ENCODE measurements at regions not wholly inside any gene's neighbourhood (a gene's known extent, or its start where the extent isn't known, plus 50 kb on each side); places are given as distances from the start of the nearest gene placed in this dataset.
"Not testable (repeated sequence)": the region's sequence is repeated elsewhere in the genome, so short reads cannot be mapped to it uniquely, and the experiment has no call there.

GRCh38 chr6:85856235-85856634 lies 213.5 kb upstream of the SYNCRIP start:
- no peak overlapping the region for H3K27ac Mint-ChIP-seq
- ATAC-seq: no peak
- no peaks in the 10 kb centered on the region for H3K36me3 Mint-ChIP-seq
- no peaks in the 10 kb centered on the region for H3K27me3 Mint-ChIP-seq
- H3K4me3 Mint-ChIP-seq: no peak overlapping the region
- peaks cover 12% of the 10 kb centered on the region for H3K9me3 Mint-ChIP-seq
- no peaks in the 10 kb centered on the region for H3K4me1 Mint-ChIP-seq

GRCh38 chr6:85838351-85839119 lies 195.8 kb upstream of the SYNCRIP start:
- H3K4me1 Mint-ChIP-seq, H3K4me3 Mint-ChIP-seq, H3K36me3 Mint-ChIP-seq, H3K27me3 Mint-ChIP-seq, H3K27ac Mint-ChIP-seq: not testable (repeated sequence)
- peaks cover 18% of the 10 kb centered on the region for H3K9me3 Mint-ChIP-seq
- peak; percentile 50 for ATAC-seq

GRCh38 chr6:85828973-85829372 lies 186.3 kb upstream of the SYNCRIP start:
- Mint-ChIP-seq H3K27me3 (no peaks in the 10 kb centered on the region), H3K4me1 (no peaks in the 10 kb centered on the region), H3K4me3 (no peak overlapping the region), H3K9me3 (peaks cover 24% of the 10 kb centered on the region), H3K27ac (no peak overlapping the region), H3K36me3 (no peaks in the 10 kb centered on the region)
- ATAC-seq: no peak

GRCh38 chr6:85826997-85827396 lies 184.3 kb upstream of the SYNCRIP start:
- ATAC-seq: no peak

GRCh38 chr6:85824329-85824728 lies 181.6 kb upstream of the SYNCRIP start:
- Mint-ChIP-seq H3K4me1 (no peaks in the 10 kb centered on the region), H3K27ac (no peak overlapping the region), H3K36me3 (no peaks in the 10 kb centered on the region), H3K27me3 (no peaks in the 10 kb centered on the region), H3K9me3 (peaks cover 26% of the 10 kb centered on the region), H3K4me3 (no peak overlapping the region)
- ATAC-seq: no peak

More at GRCh38 chr6:85826997-85827396, 184.3 kb upstream of the SYNCRIP start:
- Mint-ChIP-seq H3K27ac (no peak overlapping the region), H3K4me3 (no peak overlapping the region), H3K4me1 (no peaks in the 10 kb centered on the region), H3K9me3 (peaks cover 30% of the 10 kb centered on the region), H3K27me3 (no peaks in the 10 kb centered on the region), H3K36me3 (no peaks in the 10 kb centered on the region)

DNA sequence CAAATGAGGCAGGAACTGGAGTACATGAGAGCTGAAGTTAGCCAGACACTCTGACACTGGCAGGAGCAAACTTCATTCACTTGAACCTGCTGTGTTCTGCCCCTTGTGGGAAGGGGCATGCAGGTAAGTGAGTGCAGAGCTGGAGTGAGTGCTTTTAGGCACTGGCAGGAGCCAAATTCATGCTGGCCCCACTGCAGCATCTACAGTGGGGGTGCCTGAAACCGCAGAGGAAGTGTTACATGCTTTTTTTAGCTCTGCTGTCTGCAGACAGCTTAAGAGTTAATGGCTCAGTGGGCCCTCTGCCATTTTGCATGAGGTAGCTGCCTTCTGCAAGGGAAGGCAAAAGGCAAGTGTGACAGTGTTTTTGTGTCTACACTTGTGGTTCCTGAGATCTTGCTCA lies 167.9 kb upstream of the SYNCRIP start:
- no peak for ATAC-seq
- Mint-ChIP-seq H3K36me3 (peaks cover 5% of the 10 kb centered on the region), H3K4me1 (no peaks in the 10 kb centered on the region), H3K27ac (no peak overlapping the region), H3K27me3 (no peaks in the 10 kb centered on the region), H3K4me3 (no peak overlapping the region), H3K9me3 (peaks cover 10% of the 10 kb centered on the region)

DNA sequence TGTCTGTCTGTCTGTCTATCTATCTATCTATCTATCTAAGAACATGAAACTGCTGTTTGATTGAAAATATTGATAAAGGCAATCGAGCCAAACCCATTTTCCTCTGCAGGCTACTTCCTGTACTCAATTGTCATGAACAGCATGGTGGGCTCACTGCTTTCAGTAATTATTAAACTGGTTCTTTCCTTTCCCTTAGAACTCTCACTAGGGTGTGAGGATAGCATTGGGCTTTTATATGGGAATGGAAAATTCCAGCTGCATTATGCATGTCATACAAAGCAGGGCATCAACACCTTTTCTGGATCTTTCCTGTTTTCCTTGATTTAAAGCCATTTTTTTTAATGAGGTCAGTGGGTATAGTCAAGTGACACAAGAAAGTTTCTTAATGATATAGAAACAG lies 161.0 kb upstream of the SYNCRIP start:
- Mint-ChIP-seq H3K4me1 (no peaks in the 10 kb centered on the region), H3K27ac (no peak overlapping the region), H3K27me3 (peaks cover 6% of the 10 kb centered on the region), H3K36me3 (peaks cover 5% of the 10 kb centered on the region), H3K9me3 (peaks cover 3% of the 10 kb centered on the region), H3K4me3 (no peak overlapping the region)
- no peak for ATAC-seq

DNA sequence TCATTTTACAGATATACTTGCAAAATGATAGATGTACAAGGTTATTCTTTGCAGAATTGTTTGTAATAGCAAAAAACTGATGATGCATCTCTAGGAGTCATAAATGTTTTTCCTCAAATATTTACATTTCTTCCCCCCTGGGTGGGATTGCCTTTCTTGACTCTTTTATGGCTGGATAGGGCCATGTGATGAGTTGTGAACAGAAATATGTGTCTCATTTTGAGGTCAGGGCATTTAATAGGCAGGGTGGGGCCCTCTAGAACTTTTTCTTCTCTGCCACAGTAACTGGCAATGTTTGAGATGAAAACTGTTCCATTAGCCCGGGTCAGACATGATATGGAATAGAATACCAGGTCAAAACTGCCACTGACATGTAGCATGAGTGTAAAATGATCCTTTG lies 159.5 kb upstream of the SYNCRIP start:
- H3K27me3 Mint-ChIP-seq: peaks cover 6% of the 10 kb centered on the region
- ATAC-seq: no peak
- H3K4me1 Mint-ChIP-seq: no peaks in the 10 kb centered on the region

DNA sequence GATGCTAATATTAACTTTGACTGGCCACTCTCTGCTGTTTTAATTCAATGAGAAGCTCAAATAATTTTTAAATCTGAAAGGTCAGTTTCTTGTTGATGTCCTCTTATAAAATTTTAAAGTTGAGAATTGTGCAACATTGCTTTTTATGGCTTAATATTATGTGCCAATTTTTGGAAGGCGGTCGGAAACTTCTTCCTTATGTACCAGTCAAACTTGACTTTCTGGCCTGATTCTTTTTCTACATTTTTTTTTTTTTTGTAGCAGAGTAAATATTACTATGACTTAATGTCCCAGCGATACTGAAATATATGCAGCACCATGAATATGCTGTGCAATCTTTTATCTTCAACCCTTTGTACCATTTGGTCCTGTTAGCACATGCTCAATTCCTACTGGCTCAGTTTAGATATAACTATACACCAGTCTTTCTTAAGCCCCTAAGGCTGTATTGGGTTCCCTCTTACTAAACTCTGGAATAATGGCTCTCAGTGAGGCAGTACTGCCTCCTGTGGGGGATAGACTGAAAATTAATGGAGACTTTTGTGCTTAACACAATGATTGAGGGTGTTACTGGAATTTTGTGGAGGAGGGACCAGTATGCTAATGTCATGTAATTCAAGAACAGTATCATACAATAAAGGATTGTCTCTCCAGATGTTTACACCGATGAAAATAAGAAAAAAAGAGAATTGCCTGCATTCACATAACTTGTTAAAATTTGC lies 156.4 kb upstream of the SYNCRIP start:
- Mint-ChIP-seq H3K9me3 (no peaks in the 10 kb centered on the region), H3K36me3 (no peaks in the 10 kb centered on the region), H3K4me3 (no peak overlapping the region), H3K4me1 (no peaks in the 10 kb centered on the region), H3K27me3 (peaks cover 6% of the 10 kb centered on the region), H3K27ac (no peak overlapping the region)
- ATAC-seq: no peak

More for the DNA sequence above, 159.5 kb upstream of the SYNCRIP start:
- H3K36me3 Mint-ChIP-seq: peaks cover 5% of the 10 kb centered on the region
- H3K9me3 Mint-ChIP-seq: peaks cover 3% of the 10 kb centered on the region
- no peak overlapping the region for H3K27ac Mint-ChIP-seq
- H3K4me3 Mint-ChIP-seq: no peak overlapping the region

GRCh38 chr6:85797993-85798392 lies 155.3 kb upstream of the SYNCRIP start:
- no peaks in the 10 kb centered on the region for H3K9me3 Mint-ChIP-seq
- ATAC-seq: no peak
- H3K4me1 Mint-ChIP-seq: no peaks in the 10 kb centered on the region
- H3K4me3 Mint-ChIP-seq: no peak overlapping the region
- H3K36me3 Mint-ChIP-seq: no peaks in the 10 kb centered on the region
- H3K27ac Mint-ChIP-seq: no peak overlapping the region
- H3K27me3 Mint-ChIP-seq: peaks cover 6% of the 10 kb centered on the region

GRCh38 chr6:85795945-85796344 lies 153.3 kb upstream of the SYNCRIP start:
- Mint-ChIP-seq H3K4me1 (no peaks in the 10 kb centered on the region), H3K4me3 (no peak overlapping the region), H3K9me3 (peaks cover 4% of the 10 kb centered on the region), H3K36me3 (no peaks in the 10 kb centered on the region), H3K27me3 (peaks cover 6% of the 10 kb centered on the region), H3K27ac (no peak overlapping the region)
- ATAC-seq: no peak

DNA sequence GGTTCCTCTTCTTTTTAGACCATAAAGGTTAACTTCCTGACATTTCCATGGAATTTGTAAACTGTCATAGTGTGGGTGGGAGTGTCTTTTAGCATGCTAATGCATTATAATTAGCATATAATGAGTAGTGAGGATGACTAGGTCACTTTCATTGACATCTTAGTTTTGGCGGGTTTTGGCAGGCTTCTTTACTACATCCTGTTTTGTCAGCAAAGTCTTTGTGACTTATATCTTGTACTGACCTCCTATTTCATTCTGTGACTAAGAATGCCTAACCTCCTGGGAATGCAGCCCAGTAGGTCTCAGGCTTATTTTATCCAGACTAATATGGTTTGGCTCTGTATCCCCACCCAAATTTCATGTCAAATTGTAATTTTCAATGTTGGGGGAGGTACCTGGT lies 149.6 kb upstream of the SYNCRIP start:
- H3K4me3 Mint-ChIP-seq: no peak overlapping the region
- H3K36me3 Mint-ChIP-seq: no peaks in the 10 kb centered on the region
- ATAC-seq: no peak
- H3K9me3 Mint-ChIP-seq: peaks cover 15% of the 10 kb centered on the region
- H3K4me1 Mint-ChIP-seq: no peaks in the 10 kb centered on the region
- H3K27ac Mint-ChIP-seq: no peak overlapping the region
- no peaks in the 10 kb centered on the region for H3K27me3 Mint-ChIP-seq

DNA sequence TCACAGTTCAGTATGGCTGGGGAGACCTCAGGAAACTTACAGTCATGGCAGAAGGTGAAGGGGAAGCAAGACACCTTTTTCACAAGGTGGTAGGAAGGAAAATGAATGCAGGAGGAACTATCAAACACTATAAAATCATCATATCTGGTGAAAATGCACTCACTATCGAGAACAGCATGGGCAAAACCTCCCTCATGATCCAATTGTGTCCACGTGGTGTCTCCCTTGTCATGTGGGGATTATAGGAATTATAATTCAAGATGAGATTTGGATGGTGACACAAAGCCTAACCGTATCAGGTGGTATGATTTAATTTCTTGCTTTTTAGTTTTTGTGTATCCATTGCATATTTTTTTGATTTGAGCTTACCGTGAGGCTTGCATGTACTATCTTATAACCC lies 133.2 kb upstream of the SYNCRIP start:
- H3K4me3 Mint-ChIP-seq: no peak overlapping the region
- no peak overlapping the region for H3K27ac Mint-ChIP-seq
- H3K27me3 Mint-ChIP-seq: peaks cover 37% of the 10 kb centered on the region
- no peak for ATAC-seq
- peaks cover 8% of the 10 kb centered on the region for H3K9me3 Mint-ChIP-seq
- no peaks in the 10 kb centered on the region for H3K4me1 Mint-ChIP-seq
- H3K36me3 Mint-ChIP-seq: peaks cover 6% of the 10 kb centered on the region

GRCh38 chr6:85772641-85773040 lies 130.0 kb upstream of the SYNCRIP start:
- Mint-ChIP-seq H3K4me1 (no peaks in the 10 kb centered on the region), H3K4me3 (no peak overlapping the region), H3K27me3 (peaks cover 36% of the 10 kb centered on the region), H3K9me3 (peaks cover 5% of the 10 kb centered on the region), H3K27ac (no peak overlapping the region), H3K36me3 (peaks cover 6% of the 10 kb centered on the region)
- peak; percentile 24 for ATAC-seq

- Mint-ChIP-seq H3K4me1 (no peaks in the 10 kb centered on the region), H3K9me3 (peaks cover 2% of the 10 kb centered on the region), H3K4me3 (no peak overlapping the region), H3K36me3 (peaks cover 1% of the 10 kb centered on the region), H3K27ac (no peak overlapping the region), H3K27me3 (peaks cover 36% of the 10 kb centered on the region)
- ATAC-seq: peak; percentile 20
Measured at GRCh38 chr6:85771925-85772430, 129.3 kb upstream of the SYNCRIP start.

GRCh38 chr6:85771455-85771854 lies 128.8 kb upstream of the SYNCRIP start:
- H3K27me3 Mint-ChIP-seq: peaks cover 33% of the 10 kb centered on the region
- H3K4me1 Mint-ChIP-seq: no peaks in the 10 kb centered on the region
- no peak overlapping the region for H3K4me3 Mint-ChIP-seq

More at GRCh38 chr6:85771455-85771854, 128.8 kb upstream of the SYNCRIP start:
- no peaks in the 10 kb centered on the region for H3K9me3 Mint-ChIP-seq
- H3K27ac Mint-ChIP-seq: no peak overlapping the region
- no peaks in the 10 kb centered on the region for H3K36me3 Mint-ChIP-seq
- ATAC-seq: no peak
